PFSK-1 (cell line): ENCODE measurements at regions not wholly inside any gene's neighbourhood (a gene's known extent, or its start where the extent isn't known, plus 50 kb on each side); places are given as distances from the start of the nearest gene placed in this dataset.

ENCODE experiments used
- FOXP2 ChIP-seq: optimal IDR thresholded peaks from 2 replicates; pipeline ENCODE3; 2011; ENCODE audit warnings: borderline replicate concordance, control low read depth, inconsistent platforms; ENCODE audit not compliant: insufficient read depth; ENCODE audit errors: extremely low read length, extremely low read depth
- POLR2AphosphoS5 ChIP-seq: IDR thresholded peaks from 2 replicates; pipeline ENCODE4 v1.6.1; 2012; ENCODE audit warnings: low read depth, mild to moderate bottlenecking, control low read depth, low read length, moderate library complexity
- SIN3A ChIP-seq: IDR thresholded peaks from 2 replicates; pipeline ENCODE4 v1.6.1; 2012; ENCODE audit warnings: mild to moderate bottlenecking, low read length, moderate library complexity, borderline replicate concordance; ENCODE audit not compliant: insufficient read depth
- TAF1 ChIP-seq: IDR thresholded peaks from 2 replicates; pipeline ENCODE4 v1.6.1; 2012; ENCODE audit warnings: low read length, control low read depth, borderline replicate concordance; ENCODE audit not compliant: insufficient read depth
- TF ChIP-seq, protein P1 (sequence below), 2 experiments: IDR thresholded peaks; 2 replicates each; pipeline versions ENCODE4 v1.6.1 to v1.8.0; 2011 to 2012; ENCODE audit warnings: low read depth in 2 of 2, low read length in 2 of 2, control low read depth in 1 of 2, inconsistent platforms in 1 of 2, mild to moderate bottlenecking in 1 of 2, moderate library complexity in 1 of 2; ENCODE audit not compliant: insufficient read depth in 1 of 2

DNA sequence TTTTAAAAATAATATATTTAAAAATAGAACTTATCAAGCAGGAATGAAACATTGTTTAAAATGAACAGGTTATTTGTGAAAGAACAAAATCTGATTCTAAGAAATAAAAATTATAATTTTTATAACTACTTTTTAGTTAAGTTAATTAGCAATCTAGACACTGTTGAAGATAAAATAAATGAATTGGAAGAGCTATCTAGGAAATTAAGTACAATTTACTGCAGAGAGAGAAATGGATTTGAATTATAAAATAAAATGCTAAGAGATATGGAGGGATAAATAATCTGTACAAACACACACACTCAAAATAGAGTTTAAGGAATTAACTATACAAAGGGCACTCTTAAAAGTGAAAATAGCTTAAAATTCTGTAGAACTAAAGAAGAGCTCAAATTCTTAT, 1123.1 kb downstream of the PLA2G4A start:
- no peak for TF ChIP-seq SIN3A
- TF ChIP-seq FOXP2, result no peak
- TF ChIP-seq TAF1, result no peak

DNA sequence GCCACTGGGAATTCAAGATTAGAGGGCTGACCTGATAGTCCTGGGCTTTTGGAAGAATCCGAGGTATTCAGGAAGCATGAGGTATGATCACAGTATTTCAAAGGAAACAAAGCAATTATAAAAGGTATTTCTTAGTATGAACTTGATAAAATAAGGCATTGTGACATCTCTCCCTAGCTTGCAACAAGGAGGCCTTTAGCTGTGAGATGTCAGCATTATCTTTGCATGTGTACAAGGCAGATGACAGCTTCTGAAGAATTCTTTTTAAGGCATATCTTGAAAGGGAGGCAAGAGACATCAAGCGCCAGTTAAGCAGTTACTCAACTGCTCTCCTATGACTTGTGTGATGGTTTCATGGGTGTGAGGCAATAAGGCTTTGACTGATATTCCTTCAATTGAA, 1123.7 kb downstream of the PLA2G4A start:
- TF ChIP-seq TAF1 (no peak), POLR2AphosphoS5 (no peak), SIN3A (no peak), FOXP2 (no peak)
- TF ChIP-seq, protein P1, sequence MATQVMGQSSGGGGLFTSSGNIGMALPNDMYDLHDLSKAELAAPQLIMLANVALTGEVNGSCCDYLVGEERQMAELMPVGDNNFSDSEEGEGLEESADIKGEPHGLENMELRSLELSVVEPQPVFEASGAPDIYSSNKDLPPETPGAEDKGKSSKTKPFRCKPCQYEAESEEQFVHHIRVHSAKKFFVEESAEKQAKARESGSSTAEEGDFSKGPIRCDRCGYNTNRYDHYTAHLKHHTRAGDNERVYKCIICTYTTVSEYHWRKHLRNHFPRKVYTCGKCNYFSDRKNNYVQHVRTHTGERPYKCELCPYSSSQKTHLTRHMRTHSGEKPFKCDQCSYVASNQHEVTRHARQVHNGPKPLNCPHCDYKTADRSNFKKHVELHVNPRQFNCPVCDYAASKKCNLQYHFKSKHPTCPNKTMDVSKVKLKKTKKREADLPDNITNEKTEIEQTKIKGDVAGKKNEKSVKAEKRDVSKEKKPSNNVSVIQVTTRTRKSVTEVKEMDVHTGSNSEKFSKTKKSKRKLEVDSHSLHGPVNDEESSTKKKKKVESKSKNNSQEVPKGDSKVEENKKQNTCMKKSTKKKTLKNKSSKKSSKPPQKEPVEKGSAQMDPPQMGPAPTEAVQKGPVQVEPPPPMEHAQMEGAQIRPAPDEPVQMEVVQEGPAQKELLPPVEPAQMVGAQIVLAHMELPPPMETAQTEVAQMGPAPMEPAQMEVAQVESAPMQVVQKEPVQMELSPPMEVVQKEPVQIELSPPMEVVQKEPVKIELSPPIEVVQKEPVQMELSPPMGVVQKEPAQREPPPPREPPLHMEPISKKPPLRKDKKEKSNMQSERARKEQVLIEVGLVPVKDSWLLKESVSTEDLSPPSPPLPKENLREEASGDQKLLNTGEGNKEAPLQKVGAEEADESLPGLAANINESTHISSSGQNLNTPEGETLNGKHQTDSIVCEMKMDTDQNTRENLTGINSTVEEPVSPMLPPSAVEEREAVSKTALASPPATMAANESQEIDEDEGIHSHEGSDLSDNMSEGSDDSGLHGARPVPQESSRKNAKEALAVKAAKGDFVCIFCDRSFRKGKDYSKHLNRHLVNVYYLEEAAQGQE (IDR thresholded peaks at IDR 0.05; ENCODE audit: insufficient read depth in 1 of 2, low read depth in 2 of 2, low read length in 2 of 2), result no peak

DNA sequence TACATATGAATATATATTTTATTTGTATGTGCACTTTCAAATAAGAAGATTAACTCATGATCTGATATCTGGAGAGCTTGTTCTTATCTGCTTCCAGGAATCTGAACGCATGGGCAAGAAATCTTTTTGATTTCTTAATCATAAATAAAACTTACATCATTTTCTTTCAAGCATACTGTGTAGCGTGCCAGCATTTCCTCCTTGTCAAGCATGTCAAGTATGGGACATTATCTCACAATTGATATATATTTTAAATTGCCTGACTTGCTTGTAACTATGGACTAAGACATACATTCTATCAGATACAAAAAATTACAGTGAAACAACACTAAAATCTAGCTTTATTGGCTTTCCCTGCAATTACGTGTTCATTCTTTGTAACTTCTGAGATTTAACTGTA, 1128.2 kb downstream of the PLA2G4A start:
- no peak for TF ChIP-seq SIN3A
- TF ChIP-seq TAF1, result no peak
- TF ChIP-seq FOXP2, result no peak

DNA sequence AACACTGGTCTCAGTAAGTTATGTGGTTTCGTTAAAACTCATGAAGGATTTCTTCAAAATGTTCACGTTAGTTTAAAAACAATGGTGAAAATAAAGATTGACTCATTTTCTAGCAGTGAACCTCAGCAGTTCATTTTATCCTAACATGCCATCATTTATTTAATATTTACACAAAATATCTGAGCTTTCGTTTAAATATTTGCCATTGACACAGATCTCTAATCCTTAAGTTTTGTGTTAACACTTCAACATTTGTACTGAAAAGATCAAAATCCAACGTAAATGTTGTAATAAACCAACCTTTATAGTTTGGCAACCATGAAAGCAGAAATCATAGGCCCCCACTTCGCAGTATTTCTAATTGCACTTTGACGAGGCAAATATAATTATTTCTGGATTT, 1129.5 kb downstream of the PLA2G4A start:
- TF ChIP-seq, protein P1 (IDR thresholded peaks at IDR 0.05; ENCODE audit: insufficient read depth in 1 of 2, low read depth in 2 of 2, low read length in 2 of 2), result no peak
- no peak for TF ChIP-seq SIN3A
- no peak for TF ChIP-seq FOXP2
- no peak for TF ChIP-seq TAF1
- no peak for TF ChIP-seq POLR2AphosphoS5

DNA sequence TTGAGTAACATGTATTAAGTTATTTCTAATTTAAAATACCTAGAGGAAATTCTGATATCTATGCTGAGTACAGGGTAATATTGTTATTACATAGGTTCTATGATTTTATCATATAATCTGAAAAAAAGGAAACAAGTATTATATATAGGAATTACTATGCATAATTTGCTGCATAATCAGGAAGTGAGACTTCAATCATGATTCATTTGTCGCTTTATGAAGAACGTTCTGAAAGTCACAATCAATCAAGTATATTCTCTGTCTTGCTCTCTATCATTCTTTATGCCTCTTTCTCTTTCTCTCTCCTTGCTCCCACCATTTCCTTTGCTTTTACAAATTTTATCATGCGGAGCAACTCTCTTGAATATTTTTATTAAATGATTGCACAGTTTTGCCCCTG, 1130.3 kb downstream of the PLA2G4A start:
- TF ChIP-seq TAF1 (no peak), FOXP2 (no peak), SIN3A (no peak), POLR2AphosphoS5 (no peak)
- TF ChIP-seq, protein P1 (IDR thresholded peaks at IDR 0.05; ENCODE audit: insufficient read depth in 1 of 2, low read depth in 2 of 2, low read length in 2 of 2), result no peak

DNA sequence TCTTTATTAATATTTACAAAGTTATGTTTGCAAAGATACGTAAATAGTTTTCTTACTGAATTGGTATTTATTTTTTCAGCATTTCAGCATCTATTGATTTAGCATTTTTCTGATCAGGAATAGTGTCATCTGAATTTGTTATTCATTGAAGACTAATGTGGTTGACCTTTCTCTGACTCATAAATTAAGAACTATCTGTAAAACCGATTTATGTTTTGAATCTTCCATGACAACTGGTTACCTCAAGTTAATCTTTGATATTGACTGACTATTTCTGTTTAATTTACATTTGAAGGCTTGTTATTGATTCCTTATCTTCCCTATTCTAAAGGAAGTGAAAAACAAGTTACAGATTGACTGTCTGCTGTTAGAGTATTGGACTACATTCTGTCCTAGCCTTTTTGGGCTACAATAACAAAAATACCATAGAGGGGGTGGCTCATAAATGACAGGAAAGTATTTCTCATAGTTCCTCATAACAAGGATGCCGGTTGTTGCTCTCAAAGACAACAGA, 1131.4 kb downstream of the PLA2G4A start:
- TF ChIP-seq POLR2AphosphoS5 (no peak), FOXP2 (no peak), SIN3A (no peak), TAF1 (no peak)
- TF ChIP-seq, protein P1 (IDR thresholded peaks at IDR 0.05; ENCODE audit: insufficient read depth in 1 of 2, low read depth in 2 of 2, low read length in 2 of 2), result no peak
